Umbilical cord (tissue), 1 donor: ENCODE measurements at regions not wholly inside any gene's neighbourhood (a gene's known extent, or its start where the extent isn't known, plus 50 kb on each side); places are given as distances from the start of the nearest gene placed in this dataset.
"Not testable (repeated sequence)": the region's sequence is repeated elsewhere in the genome, so short reads cannot be mapped to it uniquely, and the experiment has no call there.

Experiments used
- DNase-seq: peaks from one replicate; pipeline ENCODE4 v3.0.0-alpha.2; 2015; ENCODE audit warnings: low spot score

DNA sequence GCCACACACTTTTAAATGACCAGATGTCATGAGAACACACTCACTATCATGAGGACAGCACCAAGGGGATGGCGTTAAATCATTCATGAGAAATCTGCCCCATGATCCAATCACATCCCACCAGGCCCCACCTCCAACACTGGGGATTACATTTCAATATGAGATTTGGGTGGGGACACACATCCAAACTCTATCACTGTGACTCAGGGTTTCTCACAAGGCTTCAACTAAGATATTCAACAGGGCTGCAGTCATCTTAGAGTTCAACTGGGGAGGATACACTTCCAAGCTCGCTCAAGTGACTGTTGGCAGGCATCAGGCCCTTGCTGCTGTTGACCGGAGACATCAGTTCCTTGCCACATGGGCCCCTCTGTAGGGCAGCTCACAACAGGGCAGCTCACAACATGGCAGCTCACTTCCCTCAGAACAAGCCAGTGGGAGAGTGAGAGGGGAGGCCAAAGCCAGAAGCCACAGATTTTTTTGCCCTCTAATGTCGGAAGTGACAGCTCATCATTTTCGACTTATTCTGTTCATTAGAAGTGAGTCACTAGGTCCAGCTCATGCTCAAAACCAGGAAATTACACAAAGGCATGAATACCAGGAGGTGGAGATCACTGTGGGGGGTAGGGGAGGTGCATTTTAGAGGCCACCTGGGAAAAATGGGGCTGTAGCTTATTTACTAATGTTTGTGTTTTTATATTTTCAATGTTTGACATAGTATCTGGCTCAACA lies 50.8 kb upstream of the PTHLH start:
- DNase-seq = no peak

GRCh38 chr12:28024231-28024995 lies 51.9 kb upstream of the PTHLH start:
- DNase-seq = no peak

- no peak for DNase-seq
These were observed 53.4 kb upstream of the PTHLH start for GRCh38 chr12:28025821-28026505.

DNA sequence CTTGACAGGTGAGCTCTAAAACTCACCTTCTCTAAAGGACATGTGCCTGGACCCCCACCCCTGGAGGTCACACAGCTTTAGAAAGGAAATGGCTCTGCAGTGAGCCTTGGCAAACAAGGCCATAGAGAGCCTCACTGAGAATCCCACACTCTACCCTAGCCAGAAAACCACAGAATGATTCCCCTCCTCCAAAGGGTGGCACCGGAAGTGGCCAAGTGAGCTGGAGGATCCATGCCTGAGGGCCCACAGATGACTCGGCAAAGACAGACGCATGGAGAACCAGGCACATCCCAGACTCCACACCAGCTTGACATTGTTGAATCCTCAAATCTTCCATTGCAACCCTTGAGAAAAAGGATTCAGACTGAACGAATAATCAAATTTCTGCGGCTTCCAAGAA lies 54.2 kb upstream of the PTHLH start:
- DNase-seq = no peak

- DNase-seq = peak; percentile 51
These were observed 54.8 kb upstream of the PTHLH start for GRCh38 chr12:28027328-28027727.

- DNase-seq = no peak
These were observed 55.6 kb upstream of the PTHLH start for GRCh38 chr12:28027947-28028724.

- peak; percentile 6 for DNase-seq
These were observed 60.4 kb upstream of the PTHLH start for GRCh38 chr12:28032811-28033537.

GRCh38 chr12:28033538-28033915 lies 61.0 kb upstream of the PTHLH start:
- no peak for DNase-seq

DNA sequence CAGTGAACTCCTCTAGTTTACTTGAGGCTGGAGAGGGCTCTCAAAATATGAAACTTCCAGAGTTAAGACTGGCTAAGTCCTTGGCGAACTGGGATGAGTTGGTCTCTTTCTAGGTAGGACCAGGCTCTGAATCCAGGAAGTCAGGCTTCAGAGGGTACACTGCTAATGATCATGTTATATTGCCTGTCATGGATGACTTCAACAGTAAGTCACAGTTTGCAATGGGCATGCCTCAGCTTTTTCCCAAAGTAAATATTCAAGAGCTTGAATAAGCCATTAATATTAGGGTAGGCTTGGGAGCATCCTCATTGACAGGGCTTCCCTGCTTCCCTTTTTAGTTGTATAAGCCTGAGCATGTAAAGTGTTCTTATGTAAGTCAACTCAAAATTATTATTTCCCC lies 61.7 kb upstream of the PTHLH start:
- no peak for DNase-seq

DNA sequence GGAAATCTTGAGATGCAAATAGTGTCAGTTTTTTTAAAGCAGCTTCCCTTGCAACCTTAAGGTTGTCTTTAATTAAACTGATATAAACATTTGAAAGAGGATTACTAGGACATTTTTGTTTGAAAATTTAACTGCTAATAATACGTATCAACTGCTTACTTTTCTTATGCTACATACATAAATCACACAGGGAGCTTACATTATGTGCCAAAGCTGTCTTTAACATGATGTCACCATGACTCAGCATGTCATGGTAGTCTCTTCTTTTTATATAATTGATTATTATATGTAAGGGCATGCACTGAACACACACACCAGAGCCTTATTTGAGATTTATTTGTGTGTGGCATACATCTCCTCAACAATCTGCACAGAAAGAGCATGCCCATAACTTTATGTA lies 63.0 kb upstream of the PTHLH start:
- no peak for DNase-seq

DNA sequence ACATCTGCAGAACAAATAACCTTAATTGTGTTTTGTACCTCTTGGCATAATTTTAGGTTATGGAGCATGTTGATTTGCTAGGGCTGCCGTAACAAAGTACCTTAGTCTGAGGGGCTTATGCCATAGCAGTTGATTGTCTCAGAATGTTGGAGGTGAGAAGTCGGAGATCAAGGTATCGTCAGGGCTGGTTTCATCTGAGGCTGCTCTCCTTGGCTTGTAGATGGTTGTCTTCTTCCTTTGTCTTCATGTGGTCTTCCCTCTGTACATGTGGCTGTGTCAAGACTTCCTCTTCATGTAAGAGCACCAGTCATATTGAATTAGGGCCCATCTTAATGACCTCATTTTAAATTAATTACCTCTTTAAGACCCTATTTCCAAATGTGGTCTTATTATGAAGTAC lies 64.4 kb upstream of the PTHLH start:
- no peak for DNase-seq

DNA sequence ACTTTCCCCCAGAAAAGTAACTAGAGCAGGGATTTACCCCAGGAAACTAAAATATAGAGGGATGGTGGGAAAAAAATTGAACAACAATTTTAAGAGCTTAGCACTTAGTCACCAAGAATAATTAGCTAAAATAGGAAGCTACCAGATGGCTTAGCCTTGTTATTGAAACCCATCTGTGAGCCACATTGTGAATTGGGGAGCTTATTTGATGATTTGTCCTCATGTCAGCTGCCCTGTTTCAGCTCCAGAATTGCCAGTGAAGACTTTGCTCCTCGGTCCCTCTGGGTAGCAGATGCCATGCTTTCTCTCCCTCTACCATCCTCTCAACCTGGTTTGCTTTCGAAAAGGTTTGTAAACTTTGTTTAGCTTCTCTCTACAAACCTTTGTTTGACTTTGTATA lies 67.7 kb upstream of the PTHLH start:
- no peak for DNase-seq

GRCh38 chr12:28046600-28046999 lies 74.1 kb upstream of the PTHLH start:
- DNase-seq = not testable (repeated sequence)

GRCh38 chr12:28050606-28051005 lies 78.1 kb upstream of the PTHLH start:
- DNase-seq = no peak

GRCh38 chr12:28051516-28052354 lies 79.2 kb upstream of the PTHLH start:
- DNase-seq = peak; percentile 76

DNA sequence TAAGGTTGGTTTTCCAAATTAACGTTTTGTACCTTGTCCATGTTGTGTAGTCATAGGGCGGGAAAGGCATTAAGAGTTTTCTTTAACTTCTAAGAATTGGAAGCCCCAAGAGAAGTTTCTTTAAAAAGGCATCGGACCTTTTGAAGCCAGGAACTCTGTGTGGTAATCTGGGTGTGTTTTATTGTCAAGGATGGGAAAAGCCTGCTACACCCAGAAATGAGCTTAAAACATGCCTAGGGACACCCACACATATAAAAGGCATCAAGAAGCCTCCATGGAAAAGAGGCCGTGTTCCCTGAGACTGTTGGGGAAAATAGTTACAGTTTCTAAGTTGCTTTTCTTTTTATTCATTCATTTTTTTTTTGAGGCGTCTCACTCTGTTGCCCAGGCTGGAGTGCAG lies 81.0 kb upstream of the PTHLH start:
- DNase-seq = no peak

GRCh38 chr12:28054583-28054982 lies 82.0 kb upstream of the PTHLH start:
- no peak for DNase-seq

DNA sequence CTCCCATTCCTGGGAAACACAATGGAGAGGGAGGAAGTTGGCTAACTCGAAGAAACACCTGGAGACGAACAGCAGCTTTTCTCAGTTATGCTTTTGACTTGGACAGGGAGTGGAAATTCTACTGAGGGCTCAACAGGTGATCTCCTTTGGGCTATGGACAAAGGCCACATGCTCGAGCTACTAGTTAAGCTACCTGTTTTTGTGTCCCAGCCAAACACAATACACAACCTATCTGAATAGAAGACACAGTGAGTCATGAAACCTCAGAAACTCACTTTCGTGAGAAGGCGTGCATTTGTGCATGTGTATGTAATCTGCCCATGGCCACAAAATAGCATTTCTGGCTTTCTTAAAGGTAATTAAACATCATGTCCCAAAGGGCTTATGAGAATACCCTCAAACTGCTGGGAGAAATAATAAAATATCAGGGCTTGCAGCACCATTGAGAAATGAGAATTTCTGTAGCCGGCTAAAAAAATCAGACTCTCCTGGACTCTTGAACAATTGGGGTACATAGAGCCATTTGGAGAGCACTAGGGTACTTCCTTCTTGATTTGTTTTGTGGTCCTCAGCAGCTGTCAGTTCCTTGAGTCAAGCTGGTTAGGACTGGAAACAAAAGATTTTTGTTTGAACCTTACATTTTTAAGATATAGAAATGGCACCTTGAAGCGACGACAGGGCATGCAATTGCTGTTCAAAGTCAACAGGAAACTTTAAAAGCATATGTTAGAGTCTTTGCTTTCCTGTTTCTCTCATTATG lies 85.5 kb upstream of the PTHLH start:
- no peak for DNase-seq

DNA sequence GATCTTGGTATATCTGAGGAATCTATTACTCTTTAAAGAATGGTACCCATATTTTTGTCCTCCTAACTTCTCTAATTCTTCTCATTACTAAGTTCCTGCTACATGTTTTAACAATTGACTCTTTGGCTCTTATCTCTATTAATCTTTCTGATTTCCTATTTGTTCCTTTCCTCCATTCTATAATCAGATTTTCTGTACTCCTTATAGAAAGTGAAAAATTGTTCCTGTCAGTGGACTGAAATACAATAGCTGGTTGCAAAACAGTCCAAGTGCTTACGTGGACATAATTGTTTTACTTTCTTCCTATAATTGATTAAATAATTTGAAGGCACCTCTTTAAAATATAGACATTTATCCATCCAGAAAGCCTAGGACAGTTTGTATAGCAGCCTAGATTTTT lies 86.7 kb upstream of the PTHLH start:
- DNase-seq = no peak

- no peak for DNase-seq
These were observed 87.1 kb upstream of the PTHLH start for GRCh38 chr12:28059668-28060067.
